ENCODE measurements at regions not wholly inside any gene's neighbourhood (a gene's known extent, or its start where the extent isn't known, plus 50 kb on each side); places are given as distances from the start of the nearest gene placed in this dataset.

DNA sequence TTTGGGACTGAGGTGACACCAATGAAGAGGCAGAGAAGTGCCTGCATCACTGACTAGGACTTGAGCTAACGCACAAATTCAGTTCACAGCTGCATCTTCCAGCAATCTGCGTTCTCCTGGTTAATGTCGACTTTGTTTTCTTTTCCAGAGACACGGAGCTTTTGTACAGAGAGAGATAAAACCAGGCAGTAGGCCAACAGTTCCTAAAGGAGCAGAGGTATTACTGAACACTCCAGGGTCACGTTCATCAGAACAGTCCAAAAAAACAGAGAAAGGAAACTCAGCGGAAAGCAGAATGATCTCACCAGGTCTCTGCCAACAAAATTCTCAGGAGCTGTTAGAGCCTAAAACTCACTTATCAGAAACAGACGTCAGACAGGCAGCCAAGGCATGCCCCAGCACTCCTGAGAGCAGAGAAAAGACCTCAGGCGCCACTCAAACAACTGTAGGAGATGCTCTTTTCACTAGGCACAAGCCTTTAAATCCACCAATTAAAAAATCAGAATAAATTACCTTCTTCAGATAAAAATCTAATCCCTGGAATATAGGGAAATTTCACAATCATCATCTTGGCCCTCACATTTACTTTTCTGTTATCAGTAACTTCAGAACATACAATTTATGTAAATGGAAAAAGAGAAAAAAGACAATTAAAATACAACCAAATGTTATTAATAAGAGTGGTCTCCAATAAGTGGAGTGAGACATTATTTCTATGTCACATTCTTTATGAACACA, 95.9 kb upstream of the SPTBN1 start:
- TF ChIP-seq, protein P1, sequence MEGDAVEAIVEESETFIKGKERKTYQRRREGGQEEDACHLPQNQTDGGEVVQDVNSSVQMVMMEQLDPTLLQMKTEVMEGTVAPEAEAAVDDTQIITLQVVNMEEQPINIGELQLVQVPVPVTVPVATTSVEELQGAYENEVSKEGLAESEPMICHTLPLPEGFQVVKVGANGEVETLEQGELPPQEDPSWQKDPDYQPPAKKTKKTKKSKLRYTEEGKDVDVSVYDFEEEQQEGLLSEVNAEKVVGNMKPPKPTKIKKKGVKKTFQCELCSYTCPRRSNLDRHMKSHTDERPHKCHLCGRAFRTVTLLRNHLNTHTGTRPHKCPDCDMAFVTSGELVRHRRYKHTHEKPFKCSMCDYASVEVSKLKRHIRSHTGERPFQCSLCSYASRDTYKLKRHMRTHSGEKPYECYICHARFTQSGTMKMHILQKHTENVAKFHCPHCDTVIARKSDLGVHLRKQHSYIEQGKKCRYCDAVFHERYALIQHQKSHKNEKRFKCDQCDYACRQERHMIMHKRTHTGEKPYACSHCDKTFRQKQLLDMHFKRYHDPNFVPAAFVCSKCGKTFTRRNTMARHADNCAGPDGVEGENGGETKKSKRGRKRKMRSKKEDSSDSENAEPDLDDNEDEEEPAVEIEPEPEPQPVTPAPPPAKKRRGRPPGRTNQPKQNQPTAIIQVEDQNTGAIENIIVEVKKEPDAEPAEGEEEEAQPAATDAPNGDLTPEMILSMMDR (IDR thresholded peaks at IDR 0.05; ENCODE audit: low read depth, low read length), result no peak
- peak; percentile 22 for DNase-seq (ENCODE audit: extremely low read depth, low read depth)

DNA sequence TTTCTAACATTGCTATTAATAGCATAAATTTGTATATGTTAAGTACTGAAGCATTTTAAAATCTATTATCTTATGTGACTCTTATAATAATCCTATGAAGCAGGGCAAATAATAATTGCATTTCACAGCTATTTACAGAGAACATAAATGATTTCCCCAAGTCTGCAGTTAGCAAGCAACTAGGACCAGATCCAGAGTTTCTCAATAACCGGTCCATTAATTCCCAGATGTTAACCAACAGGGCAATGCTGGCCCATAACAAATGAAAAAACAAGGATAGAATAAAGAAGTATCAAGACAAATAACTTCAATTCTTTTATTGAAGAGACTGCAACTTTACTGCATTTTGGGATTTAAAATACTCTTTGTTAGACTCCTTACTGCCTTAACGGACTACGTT, 91.7 kb upstream of the SPTBN1 start:
- DNase-seq (ENCODE audit: extremely low read depth, low read depth), result no peak
- TF ChIP-seq, protein P1 (IDR thresholded peaks at IDR 0.05; ENCODE audit: low read depth, low read length), result no peak

DNA sequence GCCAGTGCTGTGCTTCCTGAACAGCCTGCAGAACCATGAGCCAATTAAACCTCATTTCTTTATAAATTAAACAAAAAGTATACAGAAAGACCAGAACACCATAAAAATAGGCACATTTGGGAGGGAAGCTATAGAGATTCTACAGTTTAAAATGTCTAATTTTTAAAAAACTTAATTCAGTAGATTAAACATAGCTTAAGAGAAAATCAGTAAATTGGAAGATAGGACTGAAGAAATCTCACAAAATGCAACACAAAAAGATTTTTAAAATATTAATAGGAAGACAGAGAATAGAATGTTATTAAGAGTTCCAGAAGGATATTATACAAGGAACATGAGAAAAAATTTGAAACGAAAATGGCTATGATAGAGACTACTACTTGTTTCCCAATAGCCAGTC, 90.5 kb upstream of the SPTBN1 start:
- TF ChIP-seq, protein P1 (IDR thresholded peaks at IDR 0.05; ENCODE audit: low read depth, low read length), result no peak
- no peak for DNase-seq (ENCODE audit: extremely low read depth, low read depth)

DNA sequence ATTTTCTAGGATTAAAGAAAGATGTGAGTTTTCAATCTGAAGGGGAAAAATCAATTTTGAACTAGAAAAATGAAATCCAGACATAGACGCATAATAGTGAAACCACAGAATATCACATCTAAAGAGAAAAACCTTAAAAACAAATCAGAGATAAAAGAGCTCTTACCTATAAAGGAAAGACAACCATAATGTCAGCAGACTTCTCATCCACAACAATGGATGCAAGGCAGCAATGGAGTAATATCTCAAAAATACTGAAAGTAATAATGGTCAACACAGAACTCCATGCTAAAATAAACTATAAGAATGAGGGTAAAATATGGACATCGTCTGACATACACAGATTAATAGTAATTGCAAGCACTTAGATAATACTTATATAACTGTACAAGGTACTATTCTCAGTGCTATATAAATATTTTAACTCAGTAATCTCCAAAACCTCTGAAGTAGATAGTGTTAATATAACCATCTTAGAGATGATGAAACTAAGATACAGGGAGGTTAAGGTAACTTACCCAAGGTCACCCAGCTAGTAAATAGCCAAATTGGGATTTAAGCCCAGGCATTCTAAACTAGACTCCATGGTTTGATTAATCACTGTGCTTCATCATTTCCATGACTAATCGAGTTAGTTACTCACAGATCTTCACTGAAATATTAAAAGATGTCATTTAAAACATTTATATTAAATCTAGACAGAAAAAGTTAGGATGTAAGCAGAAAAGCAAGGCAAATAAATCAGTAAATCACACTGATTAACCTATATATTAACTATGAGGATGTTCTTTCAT, 89.4 kb upstream of the SPTBN1 start:
- DNase-seq (ENCODE audit: extremely low read depth, low read depth), result no peak
- TF ChIP-seq, protein P1 (IDR thresholded peaks at IDR 0.05; ENCODE audit: low read depth, low read length), result no peak

DNA sequence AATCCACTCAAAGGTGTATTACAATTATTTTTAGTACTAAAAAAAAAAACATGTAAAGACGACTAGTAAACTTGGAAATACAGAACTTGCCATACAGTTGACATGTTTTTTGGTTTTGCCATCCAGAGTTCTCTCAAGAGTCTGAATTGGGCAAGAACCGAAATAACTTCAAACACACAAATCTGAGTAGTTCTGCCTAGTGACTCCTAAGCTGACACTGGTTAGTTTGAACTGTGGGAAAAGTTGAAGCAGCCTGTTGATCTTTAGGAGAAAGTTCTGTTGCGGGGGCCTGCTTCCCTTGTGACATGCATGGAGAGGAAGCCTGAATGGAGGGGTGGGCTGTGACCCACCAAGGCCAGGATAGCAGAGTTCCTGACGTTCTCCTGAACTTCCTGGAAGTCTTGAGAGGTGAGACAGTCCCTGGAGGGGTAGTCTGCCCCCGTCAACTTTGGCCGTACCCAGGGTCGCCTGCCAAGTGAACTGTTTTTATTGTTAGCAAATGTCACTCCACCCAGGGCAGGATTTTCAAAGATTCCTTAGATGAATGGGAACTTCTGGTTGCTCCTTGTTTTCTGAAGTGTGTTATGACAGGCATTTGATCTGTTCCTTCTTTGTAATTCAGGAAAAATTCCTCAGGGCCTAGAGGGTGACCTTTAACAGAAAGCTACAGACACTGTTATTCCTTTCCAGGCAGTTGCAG, 85.6 kb upstream of the SPTBN1 start:
- TF ChIP-seq, protein P1 (IDR thresholded peaks at IDR 0.05; ENCODE audit: low read depth, low read length), result no peak
- DNase-seq (ENCODE audit: extremely low read depth, low read depth), result no peak

DNA sequence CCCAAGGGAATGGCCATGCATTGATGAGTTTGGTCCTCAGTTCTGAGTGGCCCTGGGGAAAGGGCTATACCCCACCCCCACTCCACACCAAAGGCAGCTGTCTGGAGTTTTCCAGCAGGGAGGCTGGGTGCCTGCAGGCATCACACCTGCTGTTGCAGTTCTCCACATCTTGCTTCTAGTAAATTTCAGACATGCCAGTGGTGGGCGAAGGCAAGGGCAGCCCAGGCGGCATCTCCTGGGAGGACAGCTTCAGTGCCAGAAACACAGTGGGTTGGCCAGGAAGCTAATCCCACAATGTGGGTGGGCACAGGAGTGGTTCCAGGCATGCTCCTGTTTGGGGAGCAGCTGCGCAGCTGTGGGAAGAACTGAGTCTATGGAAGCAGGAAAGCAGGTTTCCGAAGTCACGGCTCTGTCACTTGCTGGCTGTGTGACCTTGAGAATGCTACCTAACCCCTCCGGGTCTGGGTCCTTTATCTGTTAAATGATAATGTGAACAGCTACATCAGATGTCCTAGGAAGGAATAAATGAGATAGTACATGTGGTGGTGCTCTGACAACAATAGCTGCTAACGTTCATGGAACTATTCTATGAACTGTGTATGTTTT, 84.6 kb upstream of the SPTBN1 start:
- TF ChIP-seq, protein P1 (IDR thresholded peaks at IDR 0.05; ENCODE audit: low read depth, low read length), result no peak
- no peak for DNase-seq (ENCODE audit: extremely low read depth, low read depth)

Data from AG09319 (cell line).